ENCODE measurements at regions not wholly inside any gene's neighbourhood (a gene's known extent, or its start where the extent isn't known, plus 50 kb on each side); places are given as distances from the start of the nearest gene placed in this dataset.

GRCh38 chr3:146975476-146975875 is 370.3 kb upstream of the PLSCR5 start:
- TF ChIP-seq EZH2phosphoT487 (IDR thresholded peaks at IDR 0.05; ENCODE audit: insufficient read depth, low read depth) (no peak), EZH2 (IDR thresholded peaks at IDR 0.05; ENCODE audit: insufficient read depth, poor library complexity, severe bottlenecking) (no peak)
